ENCODE measurements at regions not wholly inside any gene's neighbourhood (a gene's known extent, or its start where the extent isn't known, plus 50 kb on each side); places are given as distances from the start of the nearest gene placed in this dataset.
A peak's percentile ranks its signal among the peaks of the same experiment; 100 is the strongest.

DNA sequence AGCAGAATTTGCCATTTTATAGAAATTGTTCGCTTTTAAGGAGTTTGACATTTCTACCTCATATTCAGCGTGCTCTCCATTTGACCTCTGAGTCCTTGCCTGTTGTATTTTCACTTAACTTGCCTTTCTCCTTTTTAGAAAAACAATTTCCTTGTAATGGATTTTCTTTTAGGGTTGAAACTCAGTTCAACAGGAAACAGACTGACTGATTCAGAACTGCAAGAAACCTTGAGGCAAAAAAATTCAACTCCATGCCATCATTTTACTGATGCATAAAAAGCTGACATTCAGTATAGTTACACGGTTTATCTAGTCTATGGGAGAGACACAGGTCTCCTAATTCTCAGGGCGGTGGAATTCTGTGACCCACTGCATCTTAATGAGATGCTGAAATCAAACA is 59.8 kb downstream of the MRPS30 start:
- Histone ChIP-seq H3K27ac (ENCODE audit: low read depth in 2 of 2, low read length in 2 of 2) (no peak overlapping the region), H3K36me3 (ENCODE audit: control insufficient read depth in 2 of 3, insufficient read depth in 3 of 3, low read length in 3 of 3) (no peaks in the 10 kb centered on the region), H3K9ac (ENCODE audit: low read length in 3 of 3) (no peak overlapping the region), H3K4me1 (ENCODE audit: control insufficient read depth in 2 of 3, insufficient read depth in 2 of 3, low read depth in 1 of 3, low read length in 3 of 3) (peaks cover 0 to 4% (median 0%) of the 10 kb centered on the region in 3 donors), H3K4me3 (ENCODE audit: low read length in 3 of 3) (no peak overlapping the region), H3K9me3 (ENCODE audit: control insufficient read depth in 2 of 3, insufficient read depth in 1 of 3, low read length in 3 of 3) (no peaks in the 10 kb centered on the region), H3K27me3 (ENCODE audit: control insufficient read depth, insufficient read depth, low read length) (no peaks in the 10 kb centered on the region)
- TF ChIP-seq, protein P1, sequence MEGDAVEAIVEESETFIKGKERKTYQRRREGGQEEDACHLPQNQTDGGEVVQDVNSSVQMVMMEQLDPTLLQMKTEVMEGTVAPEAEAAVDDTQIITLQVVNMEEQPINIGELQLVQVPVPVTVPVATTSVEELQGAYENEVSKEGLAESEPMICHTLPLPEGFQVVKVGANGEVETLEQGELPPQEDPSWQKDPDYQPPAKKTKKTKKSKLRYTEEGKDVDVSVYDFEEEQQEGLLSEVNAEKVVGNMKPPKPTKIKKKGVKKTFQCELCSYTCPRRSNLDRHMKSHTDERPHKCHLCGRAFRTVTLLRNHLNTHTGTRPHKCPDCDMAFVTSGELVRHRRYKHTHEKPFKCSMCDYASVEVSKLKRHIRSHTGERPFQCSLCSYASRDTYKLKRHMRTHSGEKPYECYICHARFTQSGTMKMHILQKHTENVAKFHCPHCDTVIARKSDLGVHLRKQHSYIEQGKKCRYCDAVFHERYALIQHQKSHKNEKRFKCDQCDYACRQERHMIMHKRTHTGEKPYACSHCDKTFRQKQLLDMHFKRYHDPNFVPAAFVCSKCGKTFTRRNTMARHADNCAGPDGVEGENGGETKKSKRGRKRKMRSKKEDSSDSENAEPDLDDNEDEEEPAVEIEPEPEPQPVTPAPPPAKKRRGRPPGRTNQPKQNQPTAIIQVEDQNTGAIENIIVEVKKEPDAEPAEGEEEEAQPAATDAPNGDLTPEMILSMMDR (IDR thresholded peaks at IDR 0.05; ENCODE audit: borderline replicate concordance, extremely low read depth, insufficient read depth), result no peak
- no peak for FAIRE-seq
- intact Hi-C loops (cut with DNase I), result no loop called here
- peak in 2 of 5 donors; percentile 27 to 55 for DNase-seq

DNA sequence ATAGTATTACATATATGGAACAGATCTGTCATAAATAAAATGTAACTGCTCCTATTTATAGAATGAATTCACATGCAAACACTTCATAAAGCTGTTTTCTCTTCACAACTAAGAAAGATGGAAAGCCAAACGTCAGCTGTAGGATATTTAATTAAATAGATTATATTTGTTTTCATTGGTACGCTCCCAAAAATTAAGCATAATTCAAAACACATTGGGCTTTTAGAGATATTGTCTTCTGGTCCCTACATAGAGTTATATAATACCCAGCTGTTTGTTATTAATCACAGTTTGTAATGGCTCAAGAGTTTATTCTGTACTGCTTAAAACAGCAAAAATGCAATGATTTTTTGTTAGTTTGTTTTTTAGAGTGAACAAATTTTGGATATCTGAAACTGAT is 61.2 kb downstream of the MRPS30 start:
- FAIRE-seq, result no peak
- H3K27ac ChIP-seq (ENCODE audit: low read depth in 2 of 2, low read length in 2 of 2), result no peak overlapping the region
- peaks cover 0 to 4% (median 0%) of the 10 kb centered on the region in 3 donors for H3K4me1 ChIP-seq (ENCODE audit: control insufficient read depth in 2 of 3, insufficient read depth in 2 of 3, low read depth in 1 of 3, low read length in 3 of 3)
- H3K36me3 ChIP-seq (ENCODE audit: control insufficient read depth in 2 of 3, insufficient read depth in 3 of 3, low read length in 3 of 3), result no peaks in the 10 kb centered on the region
- peak in 2 of 5 donors; percentile 50 to 80 for DNase-seq
- TF ChIP-seq, protein P1 (IDR thresholded peaks at IDR 0.05; ENCODE audit: borderline replicate concordance, extremely low read depth, insufficient read depth), result no peak
- H3K27me3 ChIP-seq (ENCODE audit: control insufficient read depth, insufficient read depth, low read length), result no peaks in the 10 kb centered on the region
- intact Hi-C loops (cut with DNase I), result no loop called here
- H3K9me3 ChIP-seq (ENCODE audit: control insufficient read depth in 2 of 3, insufficient read depth in 1 of 3, low read length in 3 of 3), result no peaks in the 10 kb centered on the region
- no peak overlapping the region for H3K4me3 ChIP-seq (ENCODE audit: low read length in 3 of 3)
- H3K9ac ChIP-seq (ENCODE audit: low read length in 3 of 3), result no peak overlapping the region

DNA sequence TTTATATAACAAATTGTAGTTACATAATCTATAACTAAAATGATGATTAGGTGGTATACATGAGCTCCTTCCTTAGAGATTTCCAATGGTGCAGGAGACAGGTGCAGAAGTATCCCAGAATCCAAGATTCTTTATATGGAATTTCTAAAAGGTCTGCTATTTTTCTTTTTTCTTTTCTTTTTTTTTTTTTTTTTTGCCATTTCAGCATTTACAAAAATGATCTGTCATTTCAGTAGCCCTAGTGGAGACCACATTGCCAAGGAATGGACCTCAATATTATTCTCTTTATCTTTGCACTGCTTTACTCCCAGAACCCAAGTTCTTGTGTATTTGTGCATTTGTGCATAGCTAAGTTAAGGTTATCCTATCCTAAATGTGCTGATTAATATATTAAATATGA is 61.7 kb downstream of the MRPS30 start:
- Histone ChIP-seq H3K9ac (ENCODE audit: low read length in 3 of 3) (no peak overlapping the region), H3K36me3 (ENCODE audit: control insufficient read depth in 2 of 3, insufficient read depth in 3 of 3, low read length in 3 of 3) (no peaks in the 10 kb centered on the region), H3K4me1 (ENCODE audit: control insufficient read depth in 2 of 3, insufficient read depth in 2 of 3, low read depth in 1 of 3, low read length in 3 of 3) (peaks cover 0 to 4% (median 0%) of the 10 kb centered on the region in 3 donors), H3K9me3 (ENCODE audit: control insufficient read depth in 2 of 3, insufficient read depth in 1 of 3, low read length in 3 of 3) (no peaks in the 10 kb centered on the region), H3K4me3 (ENCODE audit: low read length in 3 of 3) (no peak overlapping the region), H3K27me3 (ENCODE audit: control insufficient read depth, insufficient read depth, low read length) (no peaks in the 10 kb centered on the region), H3K27ac (ENCODE audit: low read depth in 2 of 2, low read length in 2 of 2) (no peak overlapping the region)
- DNase-seq (no peak), FAIRE-seq (no peak)
- TF ChIP-seq, protein P1 (IDR thresholded peaks at IDR 0.05; ENCODE audit: borderline replicate concordance, extremely low read depth, insufficient read depth), result no peak
- intact Hi-C loops (cut with DNase I), result no loop called here

DNA sequence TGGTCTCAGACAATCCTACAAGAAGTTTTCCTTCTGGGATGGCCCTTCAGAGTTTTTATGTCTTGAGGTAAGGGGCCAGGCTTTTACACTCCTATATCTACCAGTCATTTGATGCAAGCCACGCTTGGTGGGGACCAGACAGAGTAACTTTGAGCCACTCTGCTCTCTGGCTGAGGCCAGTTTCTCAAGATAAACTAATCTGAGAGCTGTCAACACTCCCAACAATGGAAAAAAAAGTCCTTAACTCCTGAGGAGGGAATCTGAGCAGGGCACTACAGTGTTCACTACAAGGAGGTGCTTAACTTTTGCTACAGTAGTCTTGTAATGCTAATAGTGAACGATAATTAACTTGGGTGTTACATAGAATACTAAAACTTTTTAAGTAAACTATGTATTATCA is 62.7 kb downstream of the MRPS30 start:
- intact Hi-C loops (cut with DNase I), result no loop called here
- peaks cover 0 to 4% (median 0%) of the 10 kb centered on the region in 3 donors for H3K4me1 ChIP-seq (ENCODE audit: control insufficient read depth in 2 of 3, insufficient read depth in 2 of 3, low read depth in 1 of 3, low read length in 3 of 3)
- H3K36me3 ChIP-seq (ENCODE audit: control insufficient read depth in 2 of 3, insufficient read depth in 3 of 3, low read length in 3 of 3), result no peaks in the 10 kb centered on the region
- no peak overlapping the region for H3K27ac ChIP-seq (ENCODE audit: low read depth in 2 of 2, low read length in 2 of 2)
- DNase-seq, result no peak
- H3K9ac ChIP-seq (ENCODE audit: low read length in 3 of 3), result no peak overlapping the region
- H3K27me3 ChIP-seq (ENCODE audit: control insufficient read depth, insufficient read depth, low read length), result no peaks in the 10 kb centered on the region
- H3K4me3 ChIP-seq (ENCODE audit: low read length in 3 of 3), result no peak overlapping the region
- FAIRE-seq, result no peak
- TF ChIP-seq, protein P1 (IDR thresholded peaks at IDR 0.05; ENCODE audit: borderline replicate concordance, extremely low read depth, insufficient read depth), result no peak
- H3K9me3 ChIP-seq (ENCODE audit: control insufficient read depth in 2 of 3, insufficient read depth in 1 of 3, low read length in 3 of 3), result no peaks in the 10 kb centered on the region

Measured in kidney (tissue), 13 donors.